ENCODE measurements at regions not wholly inside any gene's neighbourhood (a gene's known extent, or its start where the extent isn't known, plus 50 kb on each side); places are given as distances from the start of the nearest gene placed in this dataset.

- no peak for TF ChIP-seq CTCF (IDR thresholded peaks at IDR 0.05; ENCODE audit: low read depth, low read length)
- Histone ChIP-seq H3K4me3 (ENCODE audit: low read depth, low read length) (no peak overlapping the region), H3K27me3 (ENCODE audit: control insufficient read depth, insufficient read depth, low read length) (no peaks in the 10 kb centered on the region), H3K9me3 (ENCODE audit: control insufficient read depth, insufficient read depth, low read length) (no peaks in the 10 kb centered on the region), H3K27ac (ENCODE audit: low read depth, low read length) (no peak overlapping the region)
- no peak for DNase-seq (ENCODE audit: low read depth, low spot score)
- ChIA-PET POLR2A (no interaction called here), CTCF (no interaction called here)
Observed at GRCh38 chr2:17252258-17252657, 266.0 kb downstream of the RAD51AP2 start.

DNA sequence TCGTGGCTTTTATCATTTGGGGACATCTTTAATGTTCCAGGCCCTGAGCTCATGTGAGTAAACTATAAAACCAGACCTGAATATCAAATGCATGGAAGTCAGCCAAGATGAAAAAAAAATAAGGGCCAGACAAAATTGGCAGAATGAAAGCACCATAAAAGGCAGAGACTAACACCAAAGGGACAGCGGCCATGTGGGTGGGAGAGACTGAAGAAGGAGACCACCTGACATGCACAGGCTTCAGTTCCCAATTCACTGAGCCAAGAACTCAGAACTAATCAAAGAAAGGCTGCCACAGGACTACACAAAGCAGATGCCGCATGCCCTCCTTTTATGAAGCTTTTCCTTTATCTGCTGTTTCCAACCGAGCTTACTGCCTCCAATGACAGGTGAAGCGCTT, 267.1 kb downstream of the RAD51AP2 start:
- no peak overlapping the region for H3K27ac ChIP-seq (ENCODE audit: low read depth, low read length)
- POLR2A ChIA-PET: no interaction called here
- H3K27me3 ChIP-seq (ENCODE audit: control insufficient read depth, insufficient read depth, low read length): no peaks in the 10 kb centered on the region
- CTCF ChIA-PET: no interaction called here
- DNase-seq (ENCODE audit: low read depth, low spot score): no peak
- no peaks in the 10 kb centered on the region for H3K9me3 ChIP-seq (ENCODE audit: control insufficient read depth, insufficient read depth, low read length)
- no peak overlapping the region for H3K4me3 ChIP-seq (ENCODE audit: low read depth, low read length)
- no peak for TF ChIP-seq CTCF (IDR thresholded peaks at IDR 0.05; ENCODE audit: low read depth, low read length)

- CTCF ChIA-PET: no interaction called here
- Histone ChIP-seq H3K4me3 (ENCODE audit: low read depth, low read length) (no peak overlapping the region), H3K27ac (ENCODE audit: low read depth, low read length) (no peak overlapping the region), H3K9me3 (ENCODE audit: control insufficient read depth, insufficient read depth, low read length) (no peaks in the 10 kb centered on the region), H3K27me3 (ENCODE audit: control insufficient read depth, insufficient read depth, low read length) (no peaks in the 10 kb centered on the region)
- DNase-seq (ENCODE audit: low read depth, low spot score): no peak
- no peak for TF ChIP-seq CTCF (IDR thresholded peaks at IDR 0.05; ENCODE audit: low read depth, low read length)
- POLR2A ChIA-PET: no interaction called here
Observed at GRCh38 chr2:17249249-17249648, 269.0 kb downstream of the RAD51AP2 start.

DNA sequence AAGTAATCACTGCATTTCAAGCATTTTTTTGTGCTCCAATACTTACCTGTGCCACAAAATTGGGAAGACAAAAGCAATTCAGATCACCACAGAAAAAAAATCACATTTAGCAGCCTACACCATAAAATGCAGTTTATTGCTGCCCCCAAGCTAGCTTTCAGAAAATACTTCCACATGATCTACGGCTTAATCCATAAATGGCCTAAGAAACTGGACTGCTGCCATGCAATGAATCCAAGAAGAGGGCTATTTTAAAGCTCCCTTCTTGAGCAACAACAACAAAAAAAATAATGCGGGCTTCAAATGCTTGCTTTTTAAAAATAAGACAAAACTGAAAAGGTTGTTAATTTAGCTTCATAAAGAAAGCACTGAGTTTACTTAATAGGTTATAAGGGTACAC, 272.3 kb downstream of the RAD51AP2 start:
- no peak for DNase-seq (ENCODE audit: low read depth, low spot score)
- CTCF ChIA-PET: no interaction called here
- POLR2A ChIA-PET: no interaction called here
- H3K4me3 ChIP-seq (ENCODE audit: low read depth, low read length): no peak overlapping the region
- H3K27me3 ChIP-seq (ENCODE audit: control insufficient read depth, insufficient read depth, low read length): no peaks in the 10 kb centered on the region
- no peak for TF ChIP-seq CTCF (IDR thresholded peaks at IDR 0.05; ENCODE audit: low read depth, low read length)
- no peak overlapping the region for H3K27ac ChIP-seq (ENCODE audit: low read depth, low read length)
- no peaks in the 10 kb centered on the region for H3K9me3 ChIP-seq (ENCODE audit: control insufficient read depth, insufficient read depth, low read length)

GRCh38 chr2:17242813-17243485, 275.3 kb downstream of the RAD51AP2 start:
- POLR2A ChIA-PET: no interaction called here
- TF ChIP-seq CTCF (IDR thresholded peaks at IDR 0.05; ENCODE audit: low read depth, low read length): no peak
- Histone ChIP-seq H3K27me3 (ENCODE audit: control insufficient read depth, insufficient read depth, low read length) (no peaks in the 10 kb centered on the region), H3K9me3 (ENCODE audit: control insufficient read depth, insufficient read depth, low read length) (no peaks in the 10 kb centered on the region), H3K27ac (ENCODE audit: low read depth, low read length) (no peak overlapping the region), H3K4me3 (ENCODE audit: low read depth, low read length) (no peak overlapping the region)
- no peak for DNase-seq (ENCODE audit: low read depth, low spot score)
- CTCF ChIA-PET: no interaction called here

All from AG04450 (cell line).